DOHH2 (cell line): ENCODE measurements at regions not wholly inside any gene's neighbourhood (a gene's known extent, or its start where the extent isn't known, plus 50 kb on each side); places are given as distances from the start of the nearest gene placed in this dataset.

ENCODE experiments used
- CTCF ChIP-seq: fragments of 200-600 bp; sonication (generic); IDR thresholded peaks from one replicate; pipeline ENCODE4 v1.5.1; 2014; ENCODE audit warnings: antibody characterized with exemption, mild to moderate bottlenecking, low read depth, low read length; ENCODE audit not compliant: poor library complexity, severe bottlenecking
- EZH2phosphoT487 ChIP-seq: fragments of 200-600 bp; sonication (generic); IDR thresholded peaks from 2 replicates; pipeline ENCODE4 v1.6.1; 2017; ENCODE audit warnings: borderline replicate concordance, mild to moderate bottlenecking, antibody characterized with exemption, low read length, moderate library complexity, mixed read lengths

DNA sequence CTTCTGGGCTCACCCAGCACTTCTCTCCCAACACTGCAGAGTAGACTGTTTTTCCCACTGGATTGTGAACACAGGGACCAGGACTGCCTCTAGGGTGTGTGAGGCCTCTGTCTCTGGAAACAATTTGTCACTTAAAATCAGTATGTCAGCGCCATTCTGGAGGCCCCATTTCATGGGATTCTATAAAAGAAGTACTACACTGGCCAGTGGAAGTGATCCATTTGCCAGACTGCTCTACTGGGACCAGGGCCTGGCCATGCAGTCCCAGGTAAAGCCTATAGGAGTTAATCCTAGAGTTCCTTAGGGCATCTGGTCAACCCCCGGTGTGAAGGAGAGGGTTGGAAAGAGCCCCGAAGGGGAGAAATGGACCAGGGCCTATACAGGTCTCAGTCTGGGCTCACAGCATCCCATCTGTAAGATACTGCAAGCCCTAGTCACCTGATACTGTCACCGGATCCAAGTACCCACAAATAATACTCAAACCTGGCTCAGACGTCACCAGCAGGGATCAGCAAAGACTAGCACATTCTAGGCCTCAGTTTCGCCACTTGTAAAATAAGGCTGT lies 245.0 kb downstream of the FOXD2 start:
- TF ChIP-seq CTCF (no peak), EZH2phosphoT487 (no peak)
